Tibial nerve (tissue), 4 donors: ENCODE measurements at regions not wholly inside any gene's neighbourhood (a gene's known extent, or its start where the extent isn't known, plus 50 kb on each side); places are given as distances from the start of the nearest gene placed in this dataset.

ENCODE experiments used
- CTCF ChIP-seq, 5 experiments: fragments of 200-600 bp in 3 of 5; fragments of 450-650 bp in 2 of 5; sonication (generic) in 3 of 5; IDR thresholded peaks; one replicate each; pipeline ENCODE4 v1.5.1; 2016 to 2019; ENCODE audit warnings: antibody characterized with exemption in 5 of 5, mild to moderate bottlenecking in 3 of 5, moderate library complexity in 2 of 5
- EP300 ChIP-seq, 2 donors: sonication (generic); formaldehyde crosslinking; IDR thresholded peaks; one replicate each; pipeline ENCODE4 v1.6.1; 2017; ENCODE audit warnings: antibody characterized with exemption in 2 of 2, mild to moderate bottlenecking in 1 of 2
- POLR2A ChIP-seq, 2 donors: fragments of 450-650 bp; IDR thresholded peaks; one replicate each; pipeline ENCODE4 v1.6.1; 2017; ENCODE audit warnings: antibody characterized with exemption in 2 of 2, mild to moderate bottlenecking in 2 of 2, moderate library complexity in 2 of 2

GRCh38 chr10:9172276-9172675 is 1117.8 kb downstream of the GATA3 start:
- TF ChIP-seq CTCF (IDR thresholded peaks at IDR 0.05), result no peak
- TF ChIP-seq EP300 (IDR thresholded peaks at IDR 0.05), result no peak
- no peak for TF ChIP-seq POLR2A (IDR thresholded peaks at IDR 0.05)
